ENCODE measurements at regions not wholly inside any gene's neighbourhood (a gene's known extent, or its start where the extent isn't known, plus 50 kb on each side); places are given as distances from the start of the nearest gene placed in this dataset.
"Not testable (repeated sequence)": the region's sequence is repeated elsewhere in the genome, so short reads cannot be mapped to it uniquely, and the experiment has no call there.

DNA sequence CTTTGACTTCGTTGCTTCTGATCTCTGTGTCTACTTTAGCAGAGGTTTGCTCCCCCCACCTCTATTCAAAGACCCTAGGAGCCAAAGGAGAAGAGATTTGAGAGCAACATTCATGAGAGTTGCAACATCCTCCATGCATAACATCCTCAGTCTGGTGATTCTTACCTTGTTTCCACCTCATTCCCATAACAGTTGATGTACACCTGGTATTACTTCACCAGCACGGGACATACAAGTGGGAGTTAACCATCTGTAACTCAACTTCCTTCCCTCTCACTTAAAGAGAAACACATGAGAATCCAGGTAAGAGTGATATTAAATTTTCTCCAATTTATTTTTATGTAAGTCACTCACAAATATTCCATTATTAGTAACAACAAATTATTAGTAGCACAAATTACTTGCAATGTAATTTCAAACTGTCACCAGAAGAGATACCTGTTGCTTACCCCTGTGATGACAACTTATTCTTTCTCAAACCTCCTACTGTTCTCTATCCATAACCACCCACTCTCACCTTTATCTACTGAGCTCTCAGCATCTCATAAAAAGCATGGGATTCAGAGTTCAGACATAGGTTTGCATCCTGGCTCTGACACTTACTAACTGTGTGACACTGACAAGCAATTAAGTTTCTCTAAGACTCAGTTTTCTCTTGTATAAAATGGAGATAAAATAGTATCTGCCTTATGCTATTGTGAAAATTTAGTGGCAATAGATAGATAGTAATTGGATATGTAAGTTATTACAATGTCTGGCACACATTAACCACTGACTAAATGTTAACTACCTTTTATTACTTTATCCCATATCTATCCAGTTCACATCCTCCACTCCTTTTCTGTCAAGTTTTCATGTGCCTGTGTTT lies 184.6 kb upstream of the SRD5A2 start:
- no peaks in the 10 kb centered on the region for H3K36me3 ChIP-seq
- no peaks in the 10 kb centered on the region for H3K4me1 ChIP-seq
- intact Hi-C loops (cut with DNase I; ENCODE audit: low total_unique reads), result no loop called here
- WGBS, 5 donors, result 29 to 52% (median 43%) methylated on average over 2 of the region's 2 CpGs
- no peak for DNase-seq
- no peak for TF ChIP-seq POLR2A (IDR thresholded peaks at IDR 0.05)
- TF ChIP-seq POLR2AphosphoS5 (IDR thresholded peaks at IDR 0.05), result no peak
- TF ChIP-seq, protein P1, sequence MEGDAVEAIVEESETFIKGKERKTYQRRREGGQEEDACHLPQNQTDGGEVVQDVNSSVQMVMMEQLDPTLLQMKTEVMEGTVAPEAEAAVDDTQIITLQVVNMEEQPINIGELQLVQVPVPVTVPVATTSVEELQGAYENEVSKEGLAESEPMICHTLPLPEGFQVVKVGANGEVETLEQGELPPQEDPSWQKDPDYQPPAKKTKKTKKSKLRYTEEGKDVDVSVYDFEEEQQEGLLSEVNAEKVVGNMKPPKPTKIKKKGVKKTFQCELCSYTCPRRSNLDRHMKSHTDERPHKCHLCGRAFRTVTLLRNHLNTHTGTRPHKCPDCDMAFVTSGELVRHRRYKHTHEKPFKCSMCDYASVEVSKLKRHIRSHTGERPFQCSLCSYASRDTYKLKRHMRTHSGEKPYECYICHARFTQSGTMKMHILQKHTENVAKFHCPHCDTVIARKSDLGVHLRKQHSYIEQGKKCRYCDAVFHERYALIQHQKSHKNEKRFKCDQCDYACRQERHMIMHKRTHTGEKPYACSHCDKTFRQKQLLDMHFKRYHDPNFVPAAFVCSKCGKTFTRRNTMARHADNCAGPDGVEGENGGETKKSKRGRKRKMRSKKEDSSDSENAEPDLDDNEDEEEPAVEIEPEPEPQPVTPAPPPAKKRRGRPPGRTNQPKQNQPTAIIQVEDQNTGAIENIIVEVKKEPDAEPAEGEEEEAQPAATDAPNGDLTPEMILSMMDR (IDR thresholded peaks at IDR 0.05 in 8 of 11, conservative IDR thresholded peaks at IDR 0.05 in 3 of 11), result no peak
- H3K9me3 ChIP-seq, result peaks cover 0 to 6% (median 0%) of the 10 kb centered on the region in 8 donors
- H3K4me3 ChIP-seq, result no peak overlapping the region
- H3K27me3 ChIP-seq (replicated peaks in 1 of 7), result no peaks in the 10 kb centered on the region
- H3K27ac ChIP-seq, result no peak overlapping the region

DNA sequence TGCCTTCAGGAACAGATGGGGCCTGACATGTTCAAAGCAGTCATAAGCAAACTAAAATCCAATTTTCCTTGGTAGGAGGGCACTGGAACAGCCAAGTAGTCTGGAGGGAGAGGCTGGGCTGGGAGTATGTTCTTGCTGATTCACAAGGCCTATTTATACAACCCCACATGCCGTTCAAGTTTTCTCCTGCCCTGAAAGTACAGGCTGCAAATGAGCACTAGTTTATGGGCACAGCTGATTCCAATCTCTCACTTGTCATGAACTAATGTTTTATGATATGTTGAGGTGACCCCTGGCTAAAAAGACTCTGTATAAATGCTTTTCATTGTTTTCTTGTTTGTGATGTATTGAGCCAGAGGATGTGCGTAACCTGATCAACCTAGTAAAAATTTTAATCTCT lies 183.4 kb upstream of the SRD5A2 start:
- TF ChIP-seq POLR2AphosphoS5 (IDR thresholded peaks at IDR 0.05) (no peak), POLR2A (IDR thresholded peaks at IDR 0.05) (no peak)
- TF ChIP-seq, protein P1 (IDR thresholded peaks at IDR 0.05 in 8 of 11, conservative IDR thresholded peaks at IDR 0.05 in 3 of 11), result no peak
- peaks cover 0 to 6% (median 0%) of the 10 kb centered on the region in 8 donors for H3K9me3 ChIP-seq
- intact Hi-C loops (cut with DNase I; ENCODE audit: low total_unique reads), result no loop called here
- WGBS, 5 donors, result 81 to 93% (median 84%) methylated on average over 2 of the region's 2 CpGs
- H3K4me1 ChIP-seq, result no peaks in the 10 kb centered on the region
- no peak overlapping the region for H3K4me3 ChIP-seq
- H3K27ac ChIP-seq, result no peak overlapping the region
- DNase-seq, result no peak
- H3K36me3 ChIP-seq, result no peaks in the 10 kb centered on the region
- no peaks in the 10 kb centered on the region for H3K27me3 ChIP-seq (replicated peaks in 1 of 7)

DNA sequence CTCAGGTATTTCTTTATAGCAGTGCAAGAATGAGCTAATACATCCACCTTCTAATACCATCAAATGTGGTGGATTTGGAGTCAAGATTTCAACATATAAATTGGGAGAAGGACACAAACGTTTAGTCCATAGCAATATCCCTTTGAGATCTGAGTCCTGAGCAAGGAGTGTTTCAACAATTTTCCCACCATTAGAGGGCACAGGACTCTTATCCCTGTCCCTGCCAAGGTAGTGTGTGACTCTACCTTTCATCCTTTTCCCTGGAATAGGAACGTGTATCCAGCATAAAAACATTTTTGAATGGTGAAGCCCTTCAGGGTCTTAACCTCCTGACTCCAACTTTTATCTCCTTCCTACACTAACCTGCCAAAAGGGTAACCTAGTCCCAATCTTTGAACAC lies 181.3 kb upstream of the SRD5A2 start:
- Histone ChIP-seq H3K9me3 (peaks cover 0 to 6% (median 0%) of the 10 kb centered on the region in 8 donors), H3K4me3 (no peak overlapping the region), H3K27ac (no peak overlapping the region), H3K36me3 (no peaks in the 10 kb centered on the region), H3K27me3 (replicated peaks in 1 of 7) (no peaks in the 10 kb centered on the region), H3K4me1 (no peaks in the 10 kb centered on the region)
- no peak for DNase-seq
- intact Hi-C loops (cut with DNase I; ENCODE audit: low total_unique reads), result no loop called here
- 45 to 55% (median 52%) methylated on average over 2 of the region's 2 CpGs for WGBS, 5 donors
- no peak for TF ChIP-seq POLR2A (IDR thresholded peaks at IDR 0.05)
- no peak for TF ChIP-seq POLR2AphosphoS5 (IDR thresholded peaks at IDR 0.05)
- TF ChIP-seq, protein P1 (IDR thresholded peaks at IDR 0.05 in 8 of 11, conservative IDR thresholded peaks at IDR 0.05 in 3 of 11), result no peak

GRCh38 chr2:31757351-31757750 lies 176.6 kb upstream of the SRD5A2 start:
- WGBS, 5 donors, result 91 to 95% (median 94%) methylated on average over 2 of the region's 2 CpGs
- H3K4me3 ChIP-seq; H3K27ac ChIP-seq; H3K4me1 ChIP-seq; H3K27me3 ChIP-seq (replicated peaks in 1 of 7); H3K36me3 ChIP-seq; DNase-seq; intact Hi-C loops (cut with DNase I; ENCODE audit: low total_unique reads): not testable (repeated sequence)
- H3K9me3 ChIP-seq, result peaks cover 0 to 29% (median 15%) of the 10 kb centered on the region in 8 donors

DNA sequence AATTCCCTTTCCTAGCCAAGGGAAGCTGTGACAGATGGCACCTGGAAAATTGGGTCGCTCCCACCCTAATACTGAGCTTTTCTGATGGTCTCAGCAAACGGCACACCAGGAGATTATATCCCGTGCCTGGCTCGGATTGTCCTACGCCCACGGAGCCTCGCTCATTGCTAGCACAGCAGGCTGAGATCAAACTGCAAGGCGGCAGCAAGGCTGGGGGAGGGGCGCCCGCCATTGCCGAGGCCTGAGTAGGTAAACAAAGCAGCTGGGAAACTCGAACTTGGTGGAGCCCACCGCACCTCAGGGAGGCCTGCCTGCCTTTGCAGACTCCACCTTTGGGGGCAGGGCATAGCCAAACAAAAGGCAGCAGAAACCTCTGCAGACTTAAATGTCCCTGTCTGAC lies 168.0 kb upstream of the SRD5A2 start:
- intact Hi-C loops (cut with DNase I; ENCODE audit: low total_unique reads); H3K27ac ChIP-seq; DNase-seq; H3K4me3 ChIP-seq; H3K36me3 ChIP-seq; H3K27me3 ChIP-seq (replicated peaks in 1 of 7); H3K4me1 ChIP-seq: not testable (repeated sequence)
- H3K9me3 ChIP-seq, result peaks cover 0 to 44% (median 27%) of the 10 kb centered on the region in 8 donors
- 88 to 95% (median 91%) methylated on average over 6 to 13 of the region's 13 CpGs for WGBS, 5 donors

All from spleen (tissue), 11 donors.